Chondrocyte (in vitro differentiated cells): ENCODE measurements at regions not wholly inside any gene's neighbourhood (a gene's known extent, or its start where the extent isn't known, plus 50 kb on each side); places are given as distances from the start of the nearest gene placed in this dataset.

Experiments
- DNase-seq: peaks from one replicate; pipeline ENCODE4 v3.0.0; 2021; ENCODE audit warnings: mixed read lengths, low spot score
- H3K27ac Mint-ChIP-seq: one replicate; pipeline ENCODE4 v1.8.0; 2021; ENCODE audit warnings: mild to moderate bottlenecking, moderate library complexity, mixed read lengths; ENCODE audit not compliant: unreplicated experiment
- H3K27me3 Mint-ChIP-seq: 2 replicates; pipeline ENCODE4 v1.8.0; 2021; ENCODE audit warnings: low read depth, mixed read lengths
- H3K36me3 Mint-ChIP-seq: 2 replicates; pipeline ENCODE4 v1.8.0; 2021; ENCODE audit warnings: low read depth, mixed read lengths
- H3K4me1 Mint-ChIP-seq: 2 replicates; pipeline ENCODE4 v1.8.0; 2021; ENCODE audit warnings: low read depth, mild to moderate bottlenecking, mixed read lengths
- H3K4me3 Mint-ChIP-seq: one replicate; pipeline ENCODE4 v1.8.0; 2021; ENCODE audit warnings: mild to moderate bottlenecking, moderate library complexity, mixed read lengths; ENCODE audit not compliant: unreplicated experiment
- H3K9me3 Mint-ChIP-seq: 2 replicates; pipeline ENCODE4 v1.8.0; 2021; ENCODE audit warnings: low read depth, mixed read lengths
- TF ChIP-seq, protein P1 (sequence below): fragments of 200-600 bp; sonication (generic); IDR thresholded peaks from 2 replicates; pipeline ENCODE4 v1.5.0; 2021; ENCODE audit warnings: antibody characterized with exemption, mild to moderate bottlenecking, moderate library complexity

DNA sequence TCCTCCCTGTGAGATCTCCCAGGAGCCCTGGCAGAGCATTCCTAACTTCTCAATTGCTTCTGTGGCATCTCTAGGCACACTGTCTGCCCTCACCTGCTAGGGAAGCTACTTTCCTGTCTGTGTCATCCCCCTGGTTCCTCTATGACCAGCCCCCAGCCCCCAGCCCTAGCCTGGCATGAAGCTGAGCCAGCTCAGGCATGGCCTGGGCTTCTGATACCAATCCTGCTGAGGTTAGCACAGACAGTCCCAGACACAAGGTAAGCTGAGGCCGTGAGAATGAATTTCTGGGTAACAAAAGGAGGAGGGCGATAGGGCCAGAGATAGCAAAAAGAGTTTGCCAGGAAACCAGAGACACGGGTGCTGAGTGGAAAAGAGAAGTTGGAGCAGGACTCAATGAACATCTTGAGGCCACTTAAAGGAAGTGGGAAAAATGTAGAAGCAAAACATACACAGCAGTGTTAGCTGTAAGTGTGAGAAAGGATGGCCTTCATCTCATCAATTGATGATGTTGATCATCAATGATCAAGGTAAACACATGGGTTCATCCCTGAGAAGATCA is 87.6 kb upstream of the PICALM start:
- Mint-ChIP-seq H3K27me3 (no peaks in the 10 kb centered on the region), H3K4me3 (no peak overlapping the region), H3K36me3 (no peaks in the 10 kb centered on the region)

DNA sequence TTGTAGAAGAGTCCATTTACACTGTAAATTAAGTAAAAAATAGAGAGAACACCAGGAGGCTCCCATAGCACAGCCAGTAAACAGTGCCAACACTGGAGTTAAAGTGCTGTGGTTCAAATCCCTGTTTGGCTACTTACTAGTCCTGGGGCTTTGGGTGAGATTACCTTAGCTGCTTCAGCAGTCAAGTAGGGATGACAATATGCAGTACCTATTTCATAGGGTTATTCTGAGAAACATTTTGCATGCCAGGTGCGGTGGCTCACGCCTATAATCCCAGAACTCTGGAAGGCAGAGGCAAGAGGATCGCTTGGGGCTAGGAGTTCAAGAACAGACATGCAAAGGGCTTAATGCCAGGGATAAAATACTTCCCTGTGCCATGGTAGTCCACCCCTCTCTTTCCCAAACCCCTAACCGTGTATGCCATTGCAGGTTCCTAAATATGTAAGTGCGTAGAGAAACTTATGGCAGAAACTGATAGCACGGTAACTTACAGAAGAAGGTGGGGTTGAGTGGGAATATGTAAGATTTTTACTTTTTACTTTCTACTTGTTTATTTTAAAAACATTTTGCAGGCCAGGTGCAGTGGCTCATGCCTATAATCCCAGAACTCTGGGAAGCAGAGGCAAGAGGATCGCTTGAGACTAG is 86.4 kb upstream of the PICALM start:
- no peak overlapping the region for H3K27ac Mint-ChIP-seq
- H3K9me3 Mint-ChIP-seq = no peaks in the 10 kb centered on the region
- no peak overlapping the region for H3K4me3 Mint-ChIP-seq
- TF ChIP-seq, protein P1, sequence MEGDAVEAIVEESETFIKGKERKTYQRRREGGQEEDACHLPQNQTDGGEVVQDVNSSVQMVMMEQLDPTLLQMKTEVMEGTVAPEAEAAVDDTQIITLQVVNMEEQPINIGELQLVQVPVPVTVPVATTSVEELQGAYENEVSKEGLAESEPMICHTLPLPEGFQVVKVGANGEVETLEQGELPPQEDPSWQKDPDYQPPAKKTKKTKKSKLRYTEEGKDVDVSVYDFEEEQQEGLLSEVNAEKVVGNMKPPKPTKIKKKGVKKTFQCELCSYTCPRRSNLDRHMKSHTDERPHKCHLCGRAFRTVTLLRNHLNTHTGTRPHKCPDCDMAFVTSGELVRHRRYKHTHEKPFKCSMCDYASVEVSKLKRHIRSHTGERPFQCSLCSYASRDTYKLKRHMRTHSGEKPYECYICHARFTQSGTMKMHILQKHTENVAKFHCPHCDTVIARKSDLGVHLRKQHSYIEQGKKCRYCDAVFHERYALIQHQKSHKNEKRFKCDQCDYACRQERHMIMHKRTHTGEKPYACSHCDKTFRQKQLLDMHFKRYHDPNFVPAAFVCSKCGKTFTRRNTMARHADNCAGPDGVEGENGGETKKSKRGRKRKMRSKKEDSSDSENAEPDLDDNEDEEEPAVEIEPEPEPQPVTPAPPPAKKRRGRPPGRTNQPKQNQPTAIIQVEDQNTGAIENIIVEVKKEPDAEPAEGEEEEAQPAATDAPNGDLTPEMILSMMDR = peak; percentile 23
- DNase-seq = no peak
- H3K27me3 Mint-ChIP-seq = no peaks in the 10 kb centered on the region
- peaks cover 58% of the 10 kb centered on the region for H3K4me1 Mint-ChIP-seq
- no peaks in the 10 kb centered on the region for H3K36me3 Mint-ChIP-seq

More for the DNA sequence above, 87.6 kb upstream of the PICALM start:
- Mint-ChIP-seq H3K9me3 (no peaks in the 10 kb centered on the region), H3K4me1 (peaks cover 51% of the 10 kb centered on the region), H3K27ac (no peak overlapping the region)
- DNase-seq = no peak
- TF ChIP-seq, protein P1 = no peak

DNA sequence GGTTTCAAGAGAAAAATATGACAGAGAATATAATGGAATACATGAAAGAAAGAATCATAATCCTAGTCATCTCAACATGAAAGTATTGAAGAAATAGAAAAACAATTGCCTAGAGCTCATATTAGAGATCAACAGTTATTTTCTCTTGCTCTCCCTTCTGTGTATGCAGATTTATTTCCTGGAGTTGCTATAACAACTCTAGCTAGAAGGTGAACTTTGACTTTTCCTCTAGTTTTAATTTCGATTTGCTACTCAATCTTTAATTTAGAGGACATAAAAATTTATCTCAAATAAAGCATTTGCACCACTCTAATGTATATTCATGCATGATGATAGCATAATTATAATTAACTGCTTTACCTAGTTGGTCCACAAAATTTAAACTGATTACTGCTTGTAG is 84.6 kb upstream of the PICALM start:
- peak overlapping the region; percentile 32 for H3K27ac Mint-ChIP-seq
- TF ChIP-seq, protein P1 = no peak

DNA sequence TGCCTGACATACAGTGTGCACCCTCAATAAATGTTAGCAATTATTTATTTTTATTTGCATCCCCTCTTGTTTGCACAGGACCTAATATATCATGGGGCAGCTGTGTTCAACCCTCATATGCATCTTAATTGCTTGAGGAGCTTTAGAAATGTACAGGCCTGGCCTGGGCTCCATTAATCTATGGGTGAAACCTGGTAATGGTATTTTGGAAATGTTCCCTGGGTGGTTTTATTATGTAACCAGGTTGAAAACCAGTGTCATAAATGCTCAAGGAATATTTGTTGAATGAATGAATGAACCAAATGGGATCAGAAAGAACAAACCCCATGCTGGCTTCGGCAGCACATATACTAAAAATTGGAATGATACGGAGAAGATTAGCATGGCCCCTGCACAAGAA is 84.0 kb upstream of the PICALM start:
- TF ChIP-seq, protein P1 = no peak
- no peak for DNase-seq
- H3K4me3 Mint-ChIP-seq = no peak overlapping the region
- peaks cover 71% of the 10 kb centered on the region for H3K4me1 Mint-ChIP-seq
- H3K9me3 Mint-ChIP-seq = no peaks in the 10 kb centered on the region
- peak overlapping the region; percentile 32 for H3K27ac Mint-ChIP-seq
- H3K36me3 Mint-ChIP-seq = no peaks in the 10 kb centered on the region
- H3K27me3 Mint-ChIP-seq = no peaks in the 10 kb centered on the region

More for the DNA sequence above, 84.6 kb upstream of the PICALM start:
- Mint-ChIP-seq H3K4me1 (peaks cover 71% of the 10 kb centered on the region), H3K4me3 (no peak overlapping the region), H3K27me3 (no peaks in the 10 kb centered on the region), H3K9me3 (no peaks in the 10 kb centered on the region), H3K36me3 (no peaks in the 10 kb centered on the region)
- DNase-seq = no peak

DNA sequence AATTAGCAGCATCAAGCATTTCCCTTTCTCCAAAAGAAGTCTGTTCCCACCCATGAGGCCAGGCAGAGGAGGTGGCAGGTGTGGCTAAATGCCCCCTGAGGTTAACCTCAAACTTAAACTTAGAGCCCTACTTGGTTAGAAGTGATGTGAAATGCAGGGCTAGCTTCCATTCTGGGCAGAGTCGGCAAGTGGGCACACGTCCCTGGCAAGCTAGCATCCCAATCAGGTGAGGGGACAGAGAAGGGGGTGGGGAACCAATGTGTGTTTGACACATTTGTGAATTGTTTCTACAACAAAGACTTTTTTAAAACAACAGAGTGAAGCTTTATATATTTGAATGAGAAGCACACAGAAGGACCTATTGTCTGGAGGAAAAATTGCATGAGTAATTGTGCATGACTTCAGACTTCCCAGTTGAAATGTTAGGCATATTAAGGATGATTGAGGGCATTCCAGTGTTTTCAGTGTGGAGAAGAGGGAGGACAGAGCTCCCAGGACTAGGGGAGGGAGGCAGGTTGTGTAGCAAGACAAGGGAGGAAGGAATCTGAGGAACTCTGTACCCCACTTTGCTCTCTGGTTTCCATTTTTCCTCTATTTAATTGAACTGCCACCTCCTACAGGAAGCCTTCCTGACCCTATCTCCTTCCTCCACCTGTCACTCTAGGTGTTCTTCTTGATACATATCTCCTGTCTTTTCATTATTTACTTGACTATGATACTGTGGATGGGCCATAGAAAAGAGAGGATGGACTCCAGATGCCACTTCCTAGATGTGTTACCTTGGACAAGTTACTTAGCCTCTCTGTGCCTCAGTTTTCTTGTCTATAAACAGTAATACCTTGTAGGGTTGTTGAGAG is 83.3 kb upstream of the PICALM start:
- no peak for DNase-seq

More for the DNA sequence above, 83.3 kb upstream of the PICALM start:
- H3K4me3 Mint-ChIP-seq = peak overlapping the region; percentile 29
- H3K27ac Mint-ChIP-seq = peak overlapping the region; percentile 97
- no peaks in the 10 kb centered on the region for H3K9me3 Mint-ChIP-seq
- TF ChIP-seq, protein P1 = no peak
- H3K36me3 Mint-ChIP-seq = no peaks in the 10 kb centered on the region
- H3K27me3 Mint-ChIP-seq = no peaks in the 10 kb centered on the region
- peaks cover 67% of the 10 kb centered on the region for H3K4me1 Mint-ChIP-seq
